Left lung (tissue), 4 donors: ENCODE measurements at regions not wholly inside any gene's neighbourhood (a gene's known extent, or its start where the extent isn't known, plus 50 kb on each side); places are given as distances from the start of the nearest gene placed in this dataset.
A peak's percentile ranks its signal among the peaks of the same experiment; 100 is the strongest.

ENCODE experiments used
- ATAC-seq: fragments of 200-7000 bp; cut with Tn5 transposase; one replicate; pipeline ENCODE4 v1.9.1; 2020; ENCODE audit warnings: moderate library complexity
- DNase-seq, 4 donors: peaks; one replicate each; pipeline ENCODE4 v3.0.0-alpha.2; 2013 to 2020
- H3K27ac ChIP-seq, 2 donors: fragments of 200-600 bp; sonication (generic) in 1 of 2; one replicate each; pipeline versions ENCODE4 v1.5.0 to v1.8.0; 2020 to 2021
- H3K27me3 ChIP-seq, 2 donors: fragments of 200-600 bp; sonication (generic) in 1 of 2; one replicate each; pipeline versions ENCODE4 v1.5.0 to v1.8.0; 2020 to 2021
- H3K36me3 ChIP-seq, 2 donors: fragments of 200-600 bp; sonication (generic) in 1 of 2; one replicate each; pipeline versions ENCODE4 v1.5.0 to v1.8.0; 2020 to 2021
- H3K4me1 ChIP-seq, 2 donors: fragments of 200-600 bp; one replicate each; pipeline ENCODE4 v1.8.0; 2021
- H3K4me3 ChIP-seq, 2 donors: fragments of 200-600 bp; sonication (generic) in 1 of 2; one replicate each; pipeline versions ENCODE4 v1.5.0 to v1.8.0; 2020 to 2021; ENCODE audit warnings: mild to moderate bottlenecking in 1 of 2
- H3K9me3 ChIP-seq, 2 donors: fragments of 200-600 bp; sonication (generic) in 1 of 2; one replicate each; pipeline versions ENCODE4 v1.5.0 to v1.8.0; 2020 to 2021
- CTCF ChIP-seq, 2 donors: fragments of 200-600 bp; sonication (generic) in 1 of 2; IDR thresholded peaks; one replicate each; pipeline versions ENCODE4 v1.5.0 to v1.8.0; 2021; ENCODE audit warnings: antibody characterized with exemption in 2 of 2
- intact Hi-C, 2 donors: fragments of 100-400 bp; cut with DNase I; formaldehyde crosslinking; loops; one replicate each; pipeline versions ENCODE4 v1.11.2 to v1.14.2; 2022
- donor health status: DM: no; HTN: yes; CAD: no.
- donor health status: DM: no; HTN: no; CAD: no.

- Histone ChIP-seq H3K9me3 (no peaks in the 10 kb centered on the region), H3K36me3 (no peaks in the 10 kb centered on the region), H3K4me1 (peaks cover 0 to 6% of the 10 kb centered on the region in 2 donors), H3K27ac (no peak overlapping the region), H3K27me3 (no peaks in the 10 kb centered on the region), H3K4me3 (no peak overlapping the region)
- DNase-seq = peak in 1 of 4 donors; percentile 38
- intact Hi-C loops = no loop called here
- ATAC-seq = peak; percentile 78
- no peak for TF ChIP-seq CTCF (IDR thresholded peaks at IDR 0.05)
Measured at GRCh38 chr10:28354511-28354910, 51.6 kb upstream of the MPP7 start.

- intact Hi-C loops = no loop called here
- Histone ChIP-seq H3K4me3 (no peak overlapping the region), H3K27me3 (no peaks in the 10 kb centered on the region), H3K9me3 (no peaks in the 10 kb centered on the region), H3K4me1 (peaks cover 0 to 6% of the 10 kb centered on the region in 2 donors), H3K36me3 (no peaks in the 10 kb centered on the region), H3K27ac (no peak overlapping the region)
- no peak for ATAC-seq
- no peak for TF ChIP-seq CTCF (IDR thresholded peaks at IDR 0.05)
- no peak for DNase-seq
Measured at GRCh38 chr10:28355376-28355775, 52.5 kb upstream of the MPP7 start.

GRCh38 chr10:28359334-28359733 lies 56.5 kb upstream of the MPP7 start:
- Histone ChIP-seq H3K27me3 (no peaks in the 10 kb centered on the region), H3K36me3 (no peaks in the 10 kb centered on the region), H3K4me3 (no peak overlapping the region), H3K4me1 (peaks cover 0 to 6% of the 10 kb centered on the region in 2 donors), H3K27ac (no peak overlapping the region), H3K9me3 (no peaks in the 10 kb centered on the region)
- no peak for TF ChIP-seq CTCF (IDR thresholded peaks at IDR 0.05)
- intact Hi-C loops = no loop called here
- ATAC-seq (no peak), DNase-seq (no peak)

- Histone ChIP-seq H3K4me1 (peaks cover 0 to 6% of the 10 kb centered on the region in 2 donors), H3K27ac (no peak overlapping the region), H3K27me3 (no peaks in the 10 kb centered on the region), H3K36me3 (no peaks in the 10 kb centered on the region), H3K9me3 (no peaks in the 10 kb centered on the region), H3K4me3 (no peak overlapping the region)
- DNase-seq = no peak
- intact Hi-C loops = no loop called here
- TF ChIP-seq CTCF (IDR thresholded peaks at IDR 0.05) = no peak
- ATAC-seq = no peak
Measured at GRCh38 chr10:28360175-28360574, 57.3 kb upstream of the MPP7 start.

GRCh38 chr10:28363376-28363775 lies 60.5 kb upstream of the MPP7 start:
- no peak overlapping the region for H3K27ac ChIP-seq

More at GRCh38 chr10:28363376-28363775, 60.5 kb upstream of the MPP7 start:
- no peak for DNase-seq
- intact Hi-C loops = no loop called here
- no peaks in the 10 kb centered on the region for H3K36me3 ChIP-seq
- no peaks in the 10 kb centered on the region for H3K27me3 ChIP-seq
- H3K9me3 ChIP-seq = no peaks in the 10 kb centered on the region
- H3K4me3 ChIP-seq = no peak overlapping the region
- no peak for ATAC-seq
- peaks cover 13 to 17% of the 10 kb centered on the region in 2 donors for H3K4me1 ChIP-seq
- TF ChIP-seq CTCF (IDR thresholded peaks at IDR 0.05) = no peak
